ENCODE measurements at regions not wholly inside any gene's neighbourhood (a gene's known extent, or its start where the extent isn't known, plus 50 kb on each side); places are given as distances from the start of the nearest gene placed in this dataset.
"Not testable (repeated sequence)": the region's sequence is repeated elsewhere in the genome, so short reads cannot be mapped to it uniquely, and the experiment has no call there.

DNA sequence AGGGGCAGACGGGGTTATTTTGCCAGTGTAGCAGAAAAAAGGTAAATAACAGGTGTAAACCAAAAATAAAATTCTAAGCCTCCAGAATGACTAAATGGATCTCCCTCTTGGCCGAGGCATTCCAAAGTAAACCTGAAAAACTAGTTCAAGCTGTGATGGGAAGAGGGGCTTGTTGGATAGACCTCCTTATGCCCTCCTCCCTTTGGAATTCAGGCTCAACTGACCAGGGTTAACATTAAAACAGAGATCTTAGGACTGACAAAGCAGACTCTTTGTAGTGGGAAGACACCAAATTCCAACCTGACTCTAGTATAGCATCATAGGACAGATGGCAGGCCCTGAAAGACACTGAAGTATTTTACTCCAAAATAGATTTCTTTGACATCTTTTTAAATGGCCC lies 113.8 kb upstream of the ITGB1 start:
- DNase-seq (ENCODE audit: low read depth in 1 of 2, low spot score in 1 of 2) = no peak

DNA sequence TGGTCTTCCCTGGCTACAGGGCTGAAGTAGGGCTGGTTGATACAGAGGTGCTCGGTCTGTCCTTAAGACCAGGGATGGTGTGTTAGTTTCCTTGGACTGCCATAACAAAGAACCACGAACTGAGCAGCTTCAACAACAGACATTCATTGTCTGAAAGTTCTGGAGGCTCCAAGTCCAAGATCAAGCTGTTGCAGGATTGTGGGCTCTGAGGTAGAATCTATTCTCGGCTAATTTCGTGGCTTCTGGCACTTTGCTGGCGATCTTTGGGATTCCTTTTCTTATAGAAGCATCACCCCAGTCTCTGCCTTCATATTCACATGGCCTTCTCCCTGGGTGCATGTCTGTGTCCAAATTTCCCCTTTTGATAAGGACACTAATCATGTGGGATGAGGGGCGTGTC lies 112.1 kb upstream of the ITGB1 start:
- no peak for DNase-seq (ENCODE audit: low read depth in 1 of 2, low spot score in 1 of 2)

DNA sequence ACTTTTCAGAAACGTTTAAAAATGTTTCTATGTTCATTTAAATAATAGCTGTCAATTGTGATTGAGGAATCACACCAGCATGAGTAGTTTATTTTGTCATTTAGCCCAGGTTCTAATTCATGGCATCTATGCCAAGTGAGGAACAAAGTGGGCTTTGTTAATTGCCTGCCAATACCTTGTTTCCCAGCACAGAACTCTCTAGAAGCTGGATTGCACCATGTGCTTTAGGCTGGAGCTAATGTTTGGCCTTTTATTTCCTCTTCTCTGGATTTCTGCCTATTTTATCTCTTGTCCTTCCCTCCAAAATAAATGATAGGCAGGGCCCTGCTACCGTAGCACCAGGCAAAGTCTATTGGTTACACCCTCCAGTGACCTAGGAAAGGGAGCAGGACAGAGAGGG lies 109.9 kb upstream of the ITGB1 start:
- no peak for DNase-seq (ENCODE audit: low read depth in 1 of 2, low spot score in 1 of 2)

DNA sequence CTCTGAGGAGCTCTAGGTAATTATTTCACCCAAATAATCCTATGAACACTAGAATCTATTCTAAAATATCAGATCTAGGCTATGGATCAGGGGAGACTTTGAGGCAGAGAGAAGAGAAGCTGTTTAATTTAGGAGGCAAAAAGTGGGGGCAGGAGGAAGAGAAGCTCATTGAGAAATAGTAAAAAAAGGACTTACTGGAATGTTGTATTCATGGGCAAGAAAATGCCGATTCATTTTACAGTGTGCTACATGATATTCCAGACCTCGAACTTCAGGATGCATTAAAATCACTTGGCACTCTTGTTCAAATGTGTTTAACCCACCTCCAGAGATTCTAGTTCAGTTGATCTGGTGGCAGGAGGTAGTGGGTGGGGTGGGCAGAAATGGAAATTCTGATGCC lies 109.5 kb upstream of the ITGB1 start:
- no peak for DNase-seq (ENCODE audit: low read depth in 1 of 2, low spot score in 1 of 2)

DNA sequence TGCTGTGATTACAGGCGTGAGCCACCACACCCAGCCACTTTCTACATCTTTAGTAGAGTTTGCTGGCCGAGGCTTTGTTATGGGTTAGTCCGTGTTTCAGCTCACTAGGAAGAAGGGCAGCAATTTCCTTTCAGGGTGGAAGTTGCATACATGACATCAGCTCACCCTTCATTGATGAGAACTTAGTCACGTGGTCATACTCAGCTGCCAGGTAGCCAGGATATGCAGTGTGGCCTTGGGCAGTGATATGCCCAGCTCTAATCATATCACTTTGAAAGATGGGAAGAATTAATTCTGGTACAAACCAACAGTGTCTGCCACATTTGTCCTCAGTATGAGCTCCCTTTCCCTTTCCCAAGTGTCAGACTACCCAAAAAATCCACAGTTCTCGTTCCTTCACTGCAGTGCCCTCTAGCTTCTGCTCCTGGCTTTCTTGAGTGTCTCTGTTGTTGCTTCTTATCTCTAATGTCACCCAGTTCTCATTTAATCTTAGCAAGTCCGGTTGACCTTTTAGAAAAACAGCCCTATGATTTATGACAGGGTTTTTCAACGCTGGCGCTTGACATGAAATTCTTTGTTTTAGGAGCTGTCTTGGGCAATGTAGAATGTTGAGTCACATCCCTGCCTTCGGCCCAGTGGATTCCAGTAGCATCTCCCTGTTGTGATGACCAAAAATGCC lies 108.7 kb upstream of the ITGB1 start:
- no peak for DNase-seq (ENCODE audit: low read depth in 1 of 2, low spot score in 1 of 2)

DNA sequence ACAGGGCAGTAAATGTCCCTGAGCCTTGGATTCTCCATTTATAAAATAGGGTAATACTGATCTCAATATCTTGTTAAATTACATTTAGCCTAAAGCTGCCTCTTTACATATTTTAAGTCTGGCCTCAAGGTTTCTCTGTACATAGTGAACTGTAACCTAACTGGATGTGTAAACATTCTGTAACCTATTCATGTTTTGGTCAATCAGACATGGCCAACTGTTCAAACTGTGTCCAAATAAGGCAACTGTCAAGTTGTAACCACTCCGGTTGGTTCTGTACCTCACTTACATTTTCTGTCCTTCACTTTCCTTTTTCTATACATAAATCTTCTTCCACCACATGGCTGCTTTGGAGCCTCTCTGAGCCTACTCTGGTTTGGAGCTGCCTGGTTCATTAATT lies 107.1 kb upstream of the ITGB1 start:
- DNase-seq (ENCODE audit: low read depth in 1 of 2, low spot score in 1 of 2) = no peak

DNA sequence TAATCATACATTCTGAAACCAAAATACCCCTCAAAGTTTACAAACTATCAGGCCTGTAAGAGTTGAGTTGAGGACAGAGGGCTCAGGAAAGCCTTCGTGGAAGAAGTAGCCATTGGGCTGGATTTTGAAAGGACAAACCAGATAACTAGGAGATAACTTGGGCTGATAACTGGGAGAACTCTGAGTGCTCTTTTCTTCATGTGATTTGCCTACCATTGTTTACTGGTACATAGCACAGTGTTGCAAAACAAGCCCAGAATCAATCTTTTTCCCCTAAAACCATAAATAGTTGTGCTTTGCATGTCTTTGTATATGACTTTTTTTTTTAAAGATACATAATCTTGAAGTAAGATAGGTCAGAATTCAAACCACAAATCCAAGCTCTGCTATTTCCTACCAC lies 106.7 kb upstream of the ITGB1 start:
- no peak for DNase-seq (ENCODE audit: low read depth in 1 of 2, low spot score in 1 of 2)

DNA sequence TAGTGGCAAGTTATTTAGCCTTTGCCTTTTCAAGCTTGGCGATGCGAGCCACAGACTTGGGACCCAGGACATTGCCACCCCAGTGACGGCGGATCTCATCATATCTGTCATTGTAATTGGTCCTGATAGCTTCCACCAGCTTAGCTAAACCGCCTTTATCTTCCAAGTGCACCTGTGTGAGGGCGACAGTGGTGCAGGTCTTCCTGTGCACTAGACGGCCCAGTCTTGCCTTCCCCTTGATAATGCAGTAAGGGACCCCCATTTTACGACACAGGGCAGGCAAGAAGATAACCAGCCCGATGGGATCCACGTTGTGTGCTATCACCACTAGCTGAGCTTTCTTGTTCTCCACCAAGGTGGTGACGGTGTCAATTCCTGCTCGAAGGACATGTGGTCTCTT lies 99.6 kb upstream of the ITGB1 start:
- DNase-seq (ENCODE audit: low read depth in 1 of 2, low spot score in 1 of 2) = no peak

DNA sequence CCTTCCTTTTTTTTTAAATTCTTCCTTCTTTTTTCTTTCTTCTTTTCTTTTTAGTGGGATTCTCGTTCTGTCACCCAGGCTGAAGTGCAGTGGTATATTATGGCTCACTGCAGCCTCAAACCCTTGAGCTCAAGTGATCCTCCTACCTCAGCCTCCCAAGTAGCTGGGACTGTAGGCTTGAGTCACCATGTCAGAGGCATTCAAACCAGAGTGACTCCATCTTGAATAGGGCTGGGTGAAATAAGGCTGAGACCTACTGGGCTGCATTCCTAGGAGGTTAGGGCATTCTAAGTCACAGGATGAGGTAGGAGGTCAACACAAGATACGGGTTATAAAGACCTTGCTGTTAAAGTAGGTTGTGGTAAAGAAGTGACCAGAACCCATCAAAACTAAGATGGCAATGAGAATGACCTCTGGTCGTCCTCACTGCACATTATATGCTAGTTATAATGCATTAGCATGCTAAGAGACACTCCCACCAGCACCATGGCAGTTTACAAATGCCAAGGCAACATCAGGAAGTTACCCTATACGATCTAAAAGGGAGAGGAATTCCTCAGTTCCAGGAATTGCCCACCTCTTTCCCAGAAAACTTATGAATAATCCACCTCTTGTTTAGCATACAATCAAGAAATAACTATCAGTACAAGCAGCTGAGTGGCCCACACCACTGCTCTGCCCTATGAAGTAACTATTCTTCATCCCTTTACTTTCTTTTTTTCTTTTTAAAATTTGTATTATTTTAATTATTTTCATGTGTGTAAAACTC lies 99.0 kb upstream of the ITGB1 start:
- DNase-seq (ENCODE audit: low read depth in 1 of 2, low spot score in 1 of 2) = no peak

DNA sequence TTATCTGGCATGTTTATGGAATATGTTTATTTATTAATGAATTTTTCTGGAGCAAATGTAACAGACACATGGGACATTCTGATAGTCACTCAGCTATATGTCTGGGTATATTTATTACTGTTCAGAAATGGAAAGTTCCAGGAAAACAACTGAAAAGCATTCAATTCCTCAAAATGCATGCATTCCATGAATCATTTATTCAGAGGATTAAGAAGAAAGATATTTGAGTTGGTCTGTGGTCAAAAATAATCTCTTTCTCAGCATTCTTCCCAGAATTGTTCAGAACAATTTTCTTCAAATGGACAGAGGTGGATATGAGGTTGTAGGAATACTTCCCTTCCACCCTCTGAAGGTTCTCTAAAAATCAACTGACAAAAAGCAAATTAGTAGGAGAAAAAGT lies 97.6 kb upstream of the ITGB1 start:
- DNase-seq (ENCODE audit: low read depth in 1 of 2, low spot score in 1 of 2) = no peak

DNA sequence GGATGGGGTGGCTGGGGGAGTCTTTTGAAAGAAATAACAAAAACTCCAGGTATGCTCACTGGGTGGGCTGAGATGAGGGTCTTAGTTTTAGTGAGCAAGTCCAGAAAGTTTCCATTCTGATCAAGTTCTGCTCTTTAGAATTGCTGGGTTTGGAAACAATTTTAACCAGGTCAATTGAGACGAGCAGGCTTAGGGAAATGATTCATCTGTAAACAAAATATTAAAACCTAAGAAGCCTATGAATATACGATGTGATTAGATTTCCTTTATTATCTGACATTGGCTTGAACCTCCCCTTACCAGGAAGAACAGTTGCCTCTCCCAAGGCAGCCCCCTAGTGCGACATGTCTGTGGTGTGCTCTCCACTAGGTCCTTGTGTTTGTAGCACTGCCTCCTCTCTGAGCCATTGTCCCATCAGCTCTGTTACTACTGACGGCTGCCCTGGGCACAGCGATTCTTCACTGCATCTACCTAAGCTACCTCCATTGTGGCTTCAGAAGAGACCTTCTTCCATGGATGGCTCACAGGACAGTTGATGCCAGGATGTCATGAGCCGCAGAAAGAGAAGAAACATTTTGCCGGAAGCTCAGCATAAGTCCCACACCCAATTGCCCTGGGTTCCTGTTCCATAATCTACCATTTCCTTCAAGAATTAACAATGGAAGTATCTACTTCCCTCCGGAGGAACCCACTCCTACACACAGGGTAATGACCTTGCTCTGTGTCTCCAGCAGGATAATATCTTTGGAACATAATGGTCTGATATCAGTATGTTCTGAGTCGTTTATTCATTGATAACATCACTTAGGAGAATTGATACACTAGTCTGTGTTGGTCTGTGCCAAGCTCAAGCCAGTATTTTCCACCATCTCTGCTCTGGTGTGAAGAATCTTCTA lies 95.1 kb upstream of the ITGB1 start:
- DNase-seq (ENCODE audit: low read depth in 1 of 2, low spot score in 1 of 2) = no peak

DNA sequence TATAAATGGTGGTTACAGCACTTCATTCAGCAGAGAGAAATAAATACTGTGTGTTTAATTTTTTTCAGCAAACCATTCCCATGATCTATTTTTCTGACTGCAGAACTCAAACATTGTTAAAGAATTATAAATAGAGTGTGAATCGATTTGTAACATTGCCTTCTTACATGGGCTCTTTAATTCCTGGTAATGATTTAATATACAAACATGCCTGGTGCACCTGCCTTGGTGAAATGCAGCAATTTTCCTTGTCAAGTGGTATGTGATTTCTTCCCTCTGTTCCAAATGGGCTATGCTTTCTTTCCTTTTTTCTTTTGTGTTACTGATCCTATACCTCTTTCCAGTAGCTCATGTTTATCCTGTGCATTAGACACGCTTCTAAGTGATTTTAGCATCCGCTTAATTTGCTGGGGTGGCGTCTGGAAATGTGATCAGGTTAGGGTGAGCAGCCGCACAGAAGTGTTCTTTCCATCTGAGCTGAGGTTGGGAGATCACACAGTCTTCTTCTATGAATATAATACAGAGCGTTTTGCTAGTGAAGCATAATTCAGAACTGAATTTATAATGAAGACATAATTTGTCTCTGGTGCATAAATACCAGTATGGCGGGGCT lies 94.3 kb upstream of the ITGB1 start:
- no peak for DNase-seq (ENCODE audit: low read depth in 1 of 2, low spot score in 1 of 2)

DNA sequence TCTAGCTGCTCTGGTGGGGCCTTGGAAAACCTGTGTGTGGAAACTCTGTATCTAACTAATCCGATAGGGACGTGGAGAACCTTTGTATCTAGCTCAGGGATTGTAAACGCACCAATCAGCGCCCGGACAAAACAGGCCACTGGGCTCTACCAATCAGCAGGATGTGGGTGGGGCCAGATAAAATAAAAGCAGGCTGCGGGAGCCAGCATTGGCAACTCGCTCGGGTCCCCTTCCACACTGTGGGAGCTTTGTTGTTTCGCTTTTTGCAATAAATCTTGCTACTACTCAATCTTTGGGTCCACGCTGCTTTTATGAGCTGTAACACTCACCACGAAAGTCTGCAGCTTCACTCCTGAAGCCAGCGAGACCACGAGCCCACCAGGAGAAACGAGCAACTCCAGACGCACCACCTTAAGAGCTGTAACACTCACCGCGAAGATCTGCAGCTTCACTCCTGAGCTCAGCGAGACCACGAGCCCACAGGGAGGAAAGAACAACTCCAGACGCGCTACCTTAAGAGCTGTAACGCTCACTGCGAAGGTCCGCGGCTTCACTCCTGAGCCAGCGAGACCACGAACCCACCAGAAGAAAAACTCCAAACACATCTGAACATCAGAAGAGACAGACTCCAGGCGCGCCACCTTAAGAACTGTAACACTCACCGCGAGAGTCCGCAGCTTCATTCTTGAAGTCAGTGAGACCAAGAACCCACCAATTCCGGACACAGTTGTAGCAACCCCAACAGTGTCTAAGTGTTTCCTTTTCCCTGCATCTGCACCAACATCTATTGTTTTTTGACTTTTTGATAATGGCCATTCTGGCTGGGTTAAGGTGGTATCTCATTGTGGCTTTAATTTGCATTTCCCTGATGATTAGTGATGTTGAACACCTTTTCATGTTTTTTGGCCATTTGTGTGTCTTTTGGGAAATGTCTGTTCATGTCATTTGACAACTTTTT lies 92.2 kb upstream of the ITGB1 start:
- DNase-seq (ENCODE audit: low read depth in 1 of 2, low spot score in 1 of 2) = not testable (repeated sequence)

DNA sequence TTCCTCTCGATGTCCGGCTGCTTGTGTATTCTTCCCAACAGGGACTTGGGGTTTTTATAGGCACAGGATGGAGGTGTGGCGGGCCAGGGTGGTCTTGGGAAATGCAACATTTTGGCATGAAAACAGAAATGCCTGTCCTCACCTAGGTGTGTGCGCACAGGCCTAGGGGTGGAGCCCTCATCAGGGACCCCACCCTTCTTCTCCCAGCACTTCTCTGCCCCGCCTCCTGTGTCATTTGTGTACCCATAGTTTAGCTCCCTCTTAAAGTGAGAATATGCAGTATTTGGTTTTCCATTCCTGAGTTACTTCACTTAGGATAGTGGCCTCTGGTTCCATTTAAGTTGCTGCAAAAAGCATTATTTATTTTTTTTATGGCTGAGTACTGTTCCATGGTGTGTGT lies 90.2 kb upstream of the ITGB1 start:
- DNase-seq (ENCODE audit: low read depth in 1 of 2, low spot score in 1 of 2) = no peak

DNA sequence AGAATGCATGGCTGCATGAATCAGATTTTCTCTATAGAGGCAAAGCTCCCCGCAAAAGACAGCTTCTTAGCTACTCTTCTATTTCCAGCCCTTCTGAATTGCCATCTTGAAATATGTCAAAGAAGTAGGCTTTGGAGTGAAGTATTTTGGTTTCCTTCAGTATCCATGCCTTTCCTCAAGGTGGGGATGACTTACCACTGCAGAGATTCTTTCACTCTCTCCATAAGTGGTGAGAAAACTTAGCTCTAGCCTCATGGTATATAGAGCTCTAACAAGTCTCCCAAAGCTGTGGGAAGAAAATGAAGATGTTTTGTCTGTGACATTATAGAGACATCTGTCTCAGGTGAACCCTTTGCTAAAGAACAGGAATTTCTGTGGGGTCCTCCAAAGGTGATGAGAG lies 89.6 kb upstream of the ITGB1 start:
- no peak for DNase-seq (ENCODE audit: low read depth in 1 of 2, low spot score in 1 of 2)

DNA sequence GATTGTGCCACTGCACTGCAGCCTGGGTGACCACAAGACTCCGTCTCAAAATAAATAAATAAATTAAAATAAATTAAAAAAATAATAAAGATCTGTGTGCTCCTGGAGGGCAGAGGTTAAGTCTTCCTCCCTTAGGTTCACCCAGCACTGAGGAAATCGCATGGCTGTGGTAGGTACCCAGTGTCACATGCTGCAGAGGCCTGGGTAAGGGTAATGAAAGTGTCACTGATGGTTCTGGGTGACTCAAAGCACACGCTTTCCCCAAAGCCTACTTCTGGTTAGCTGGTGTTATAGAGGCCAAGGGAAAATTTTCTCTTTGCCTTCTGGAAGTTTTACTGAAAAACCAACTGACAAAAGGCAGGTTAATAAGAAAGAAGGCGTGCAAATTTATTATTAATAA lies 88.8 kb upstream of the ITGB1 start:
- DNase-seq (ENCODE audit: low read depth in 1 of 2, low spot score in 1 of 2) = no peak

DNA sequence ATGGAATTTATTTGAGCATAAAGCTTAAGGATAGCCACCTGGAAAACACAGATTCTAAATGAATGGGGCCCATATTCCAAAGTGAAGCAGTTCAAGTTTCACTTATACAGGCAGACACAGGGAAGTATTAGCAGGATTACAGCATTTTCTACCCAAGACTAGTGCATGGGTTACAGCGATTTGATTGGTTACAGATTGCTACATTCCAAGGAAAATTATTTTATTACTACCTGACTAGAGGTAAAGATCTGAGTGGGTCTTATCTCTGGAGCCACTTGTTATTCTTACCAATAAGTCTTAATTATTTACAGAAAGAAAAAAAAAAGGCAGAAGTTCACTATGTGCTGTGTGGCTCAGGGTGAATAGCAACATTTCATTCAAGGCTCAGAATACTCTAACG lies 87.4 kb upstream of the ITGB1 start:
- DNase-seq (ENCODE audit: low read depth in 1 of 2, low spot score in 1 of 2) = no peak

DNA sequence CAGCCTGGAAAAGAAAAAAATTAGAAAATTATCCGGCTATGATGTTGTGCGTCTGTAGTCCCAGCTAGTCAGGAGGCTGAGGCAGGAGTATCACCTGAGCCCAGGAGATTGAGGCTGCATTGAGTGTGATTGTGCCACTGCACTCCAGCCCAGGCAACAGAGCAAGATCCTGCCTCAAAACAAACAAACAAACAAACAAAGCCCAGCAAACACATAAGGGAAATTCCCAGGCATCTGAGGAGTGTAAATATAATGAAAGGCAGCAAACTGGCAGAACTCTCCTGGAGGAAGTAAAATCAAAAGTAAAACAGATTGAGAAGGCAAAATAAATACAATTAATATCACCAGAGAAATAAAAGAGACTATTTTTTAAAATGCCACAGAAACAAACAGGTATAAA lies 84.5 kb upstream of the ITGB1 start:
- no peak for DNase-seq (ENCODE audit: low read depth in 1 of 2, low spot score in 1 of 2)

DNA sequence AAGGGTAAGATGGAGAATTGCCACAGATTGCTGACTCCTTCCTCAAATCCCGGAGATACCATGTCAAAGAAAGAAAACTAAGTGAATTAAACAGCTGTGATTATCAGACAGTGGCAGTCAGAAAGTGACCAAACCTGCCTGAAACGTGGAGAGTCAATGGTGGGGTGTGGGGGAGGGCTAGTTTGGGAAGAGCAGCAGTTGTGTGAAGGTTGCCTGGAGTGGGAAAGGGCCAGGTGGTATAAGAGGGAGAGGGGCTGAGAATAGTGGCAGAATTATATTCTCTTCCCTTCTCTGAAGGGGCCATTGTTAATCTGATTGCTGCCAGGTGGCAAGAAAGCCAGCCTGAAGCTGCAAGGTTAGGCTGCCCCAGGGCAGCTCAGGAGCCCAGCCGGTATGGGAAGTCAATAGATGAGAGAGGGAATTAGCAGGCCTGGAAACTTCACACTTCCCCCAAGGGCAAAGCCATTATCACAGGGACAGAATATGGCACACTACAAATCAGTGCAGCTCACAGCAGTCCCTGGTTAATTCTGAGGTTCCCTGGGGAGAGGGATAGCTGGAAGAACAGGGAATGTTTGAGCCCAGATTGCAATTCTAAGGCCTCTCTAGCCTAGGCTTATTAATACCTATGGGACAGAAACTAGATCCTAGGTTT lies 83.9 kb upstream of the ITGB1 start:
- no peak for DNase-seq (ENCODE audit: low read depth in 1 of 2, low spot score in 1 of 2)

DNA sequence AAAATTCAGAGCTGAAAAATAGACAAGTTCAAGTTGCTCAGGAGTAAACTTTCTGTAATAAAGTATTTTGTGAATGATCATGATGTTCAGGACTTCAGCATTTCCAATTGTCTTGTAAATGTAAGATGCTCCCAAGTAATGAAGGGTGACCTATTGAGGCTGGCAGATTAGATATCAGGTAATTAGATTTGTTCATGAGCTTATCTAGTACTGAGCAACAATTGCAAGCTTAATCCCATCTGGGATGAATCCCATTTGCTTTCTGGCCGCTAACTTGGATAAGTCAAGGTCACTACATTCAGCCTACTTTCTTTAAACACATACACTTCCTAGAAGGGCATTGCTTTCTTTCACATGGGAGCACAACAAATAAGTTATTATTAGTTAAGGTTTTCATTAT lies 82.4 kb upstream of the ITGB1 start:
- DNase-seq (ENCODE audit: low read depth in 1 of 2, low spot score in 1 of 2) = no peak

Data from activated T-helper 1 cell treated with anti-CD3 and anti-CD28 coated beads, Interleukin-2, amount 50 U/mL, for 16 hours (primary cell).